Panc1 (cell line): ENCODE measurements at regions not wholly inside any gene's neighbourhood (a gene's known extent, or its start where the extent isn't known, plus 50 kb on each side); places are given as distances from the start of the nearest gene placed in this dataset.

Experiments used
- ATAC-seq: fragments of 200-7000 bp; cut with Tn5 transposase; 2 replicates; pipeline ENCODE4 v1.9.1; 2020; ENCODE audit warnings: mild to moderate bottlenecking, moderate library complexity
- BruUV-seq: library from RNA; stranded (reverse); fragments of 400-500 nt; replicated peaks from 2 replicates; lab custom pipeline; 2021; lab: Mats Ljungman, UMichigan
- CTCF ChIA-PET: fragments of 300-600 bp; sonication (Branson Sonifier 250); formaldehyde crosslinking; loops from one replicate; lab custom pipeline; 2022; ENCODE audit warnings: antibody characterized with exemption; lab: Charles Lee
- POLR2A ChIA-PET: fragments of 300-600 bp; sonication (Branson Sonifier 250); formaldehyde crosslinking; loops from one replicate; lab custom pipeline; 2022; ENCODE audit warnings: antibody characterized with exemption; lab: Charles Lee
- DNase-seq: peaks from one replicate; pipeline ENCODE4 v3.0.0-alpha.2; 2010; ENCODE audit warnings: low read depth, low spot score
- H3K27ac ChIP-seq: 2 replicates; pipeline ENCODE4 v1.5.1; 2011; ENCODE audit warnings: mild to moderate bottlenecking, low read length, inconsistent platforms
- H3K27me3 ChIP-seq: fragments of 200-500 bp; sonication (Bioruptor generic); 2 replicates; pipeline ENCODE4 v1.6.0; 2014; ENCODE audit warnings: low read length, inconsistent platforms; ENCODE audit not compliant: control insufficient read depth, insufficient read depth
- H3K36me3 ChIP-seq: fragments of 200-500 bp; sonication (Bioruptor generic); 2 replicates; pipeline ENCODE4 v1.5.1; 2014; ENCODE audit warnings: inconsistent platforms, mild to moderate bottlenecking, low read length, moderate library complexity; ENCODE audit not compliant: control insufficient read depth, insufficient read depth
- H3K4me1 ChIP-seq: 2 replicates; pipeline ENCODE4 v1.5.1; 2011; ENCODE audit warnings: inconsistent platforms, mild to moderate bottlenecking, low read length, moderate library complexity; ENCODE audit not compliant: control insufficient read depth, insufficient read depth
- H3K4me3 ChIP-seq, 2 experiments: 2 replicates each; pipeline ENCODE4 v1.5.1; 2011 to 2012; ENCODE audit warnings: low read depth in 2 of 2, low read length in 2 of 2, mild to moderate bottlenecking in 2 of 2, inconsistent platforms in 1 of 2, moderate library complexity in 1 of 2
- H3K9me3 ChIP-seq: fragments of 200-500 bp; sonication (Bioruptor generic); 2 replicates; pipeline ENCODE4 v1.5.1; 2014; ENCODE audit warnings: low read depth, mild to moderate bottlenecking, inconsistent platforms, low read length, moderate library complexity; ENCODE audit not compliant: control insufficient read depth, insufficient read depth
- CTCF ChIP-seq: fragments of 450-650 bp; IDR thresholded peaks from 2 replicates; pipeline ENCODE4 v1.5.1; 2017; ENCODE audit warnings: mild to moderate bottlenecking
- POLR2AphosphoS5 ChIP-seq: IDR thresholded peaks from 2 replicates; pipeline ENCODE4 v1.6.1; 2012; ENCODE audit warnings: mild to moderate bottlenecking, low read depth, low read length, moderate library complexity
- REST ChIP-seq, 2 experiments: IDR thresholded peaks; 2 replicates each; pipeline ENCODE4 v1.6.1; 2011 to 2012; ENCODE audit warnings: low read depth in 2 of 2, control low read depth in 1 of 2, low read length in 1 of 2, mild to moderate bottlenecking in 1 of 2, moderate library complexity in 1 of 2; ENCODE audit not compliant: insufficient read depth in 1 of 2
- SIN3A ChIP-seq: IDR thresholded peaks from 2 replicates; pipeline ENCODE4 v1.6.1; 2012; ENCODE audit warnings: low read depth, mild to moderate bottlenecking, low read length, moderate library complexity, borderline replicate concordance; ENCODE audit not compliant: insufficient read depth
- TCF7L2 ChIP-seq: IDR thresholded peaks from 2 replicates; pipeline ENCODE4 v1.6.1; 2011; ENCODE audit warnings: mild to moderate bottlenecking, low read depth, low read length, inconsistent platforms
- in situ Hi-C: cut with HindIII; loops from 2 replicates; pipeline ENCODE4 v1.10.0; 2016; ENCODE audit warnings: low sequenced_read_pairs, low pct_unique_long_range_greater_than_20kb
- intact Hi-C: fragments of 100-400 bp; cut with micrococcal nuclease; formaldehyde crosslinking; loops from one replicate; pipeline ENCODE4 v1.10.0; 2022; ENCODE audit not compliant: unreplicated experiment

- BruUV-seq = no TSS peak
- TF ChIP-seq CTCF (no peak), TCF7L2 (no peak), REST (IDR thresholded peaks at IDR 0.05; ENCODE audit: insufficient read depth in 1 of 2, low read depth in 2 of 2, low read length in 1 of 2) (no peak), POLR2AphosphoS5 (no peak), SIN3A (no peak)
- Histone ChIP-seq H3K4me1 (no peaks in the 10 kb centered on the region), H3K27me3 (no peaks in the 10 kb centered on the region), H3K9me3 (no peaks in the 10 kb centered on the region), H3K4me3 (no peak overlapping the region), H3K36me3 (no peaks in the 10 kb centered on the region), H3K27ac (no peak overlapping the region)
- ChIA-PET POLR2A (no interaction called here), CTCF (no interaction called here)
- ATAC-seq = no peak
- no peak for DNase-seq
- in situ Hi-C loops (no loop called here), intact Hi-C loops (no loop called here)
These were observed 111.8 kb upstream of the SLC35G4 start for GRCh38 chr18:11497585-11497984.

GRCh38 chr18:11496526-11497172 is 112.7 kb upstream of the SLC35G4 start:
- TF ChIP-seq CTCF = no peak
- no peak for TF ChIP-seq REST (IDR thresholded peaks at IDR 0.05; ENCODE audit: insufficient read depth in 1 of 2, low read depth in 2 of 2, low read length in 1 of 2)
- no peak for TF ChIP-seq TCF7L2
- TF ChIP-seq SIN3A = no peak
- TF ChIP-seq POLR2AphosphoS5 = no peak
- no TSS peak for BruUV-seq
- no peak for ATAC-seq
- DNase-seq = no peak
- in situ Hi-C loops (no loop called here), intact Hi-C loops (no loop called here)
- Histone ChIP-seq H3K4me3 (no peak overlapping the region), H3K27ac (no peak overlapping the region), H3K27me3 (no peaks in the 10 kb centered on the region), H3K4me1 (no peaks in the 10 kb centered on the region), H3K9me3 (no peaks in the 10 kb centered on the region), H3K36me3 (no peaks in the 10 kb centered on the region)
- CTCF ChIA-PET = no interaction called here
- POLR2A ChIA-PET = no interaction called here
